WTC11 (cell line): ENCODE measurements at regions not wholly inside any gene's neighbourhood (a gene's known extent, or its start where the extent isn't known, plus 50 kb on each side); places are given as distances from the start of the nearest gene placed in this dataset.

Source experiments
- ATAC-seq: fragments of 200-7000 bp; cut with Tn5 transposase; 2 replicates; pipeline ENCODE4 v1.10.0; 2021; ENCODE audit warnings: mild to moderate bottlenecking, moderate library complexity
- CTCF ChIA-PET: fragments of 300-600 bp; sonication (Branson Sonifier 250); formaldehyde crosslinking; loops from one replicate; lab custom pipeline; 2021; ENCODE audit warnings: antibody characterized with exemption; lab: Charles Lee
- POLR2A ChIA-PET: fragments of 350-600 bp; sonication (Branson Sonifier 250); formaldehyde crosslinking; loops from one replicate; lab custom pipeline; 2021; ENCODE audit warnings: antibody characterized with exemption; lab: Charles Lee
- DNase-seq: peaks from one replicate; pipeline ENCODE4 v3.0.0; 2021; ENCODE audit warnings: low spot score
- H3K27ac Mint-ChIP-seq: 2 replicates; pipeline ENCODE4 v1.8.0; 2021; ENCODE audit warnings: mixed read lengths
- H3K27me3 Mint-ChIP-seq: 2 replicates; pipeline ENCODE4 v1.8.0; 2021; ENCODE audit warnings: low read depth, mild to moderate bottlenecking, moderate library complexity, mixed read lengths
- H3K36me3 Mint-ChIP-seq: 2 replicates; pipeline ENCODE4 v1.8.0; 2021; ENCODE audit warnings: mixed read lengths
- H3K4me1 Mint-ChIP-seq: 2 replicates; pipeline ENCODE4 v1.8.0; 2022; ENCODE audit warnings: mixed read lengths
- H3K4me3 Mint-ChIP-seq: 2 replicates; pipeline ENCODE4 v1.8.0; 2021; ENCODE audit warnings: mild to moderate bottlenecking, moderate library complexity, mixed read lengths
- H3K9me3 Mint-ChIP-seq: 2 replicates; pipeline ENCODE4 v1.8.0; 2021; ENCODE audit warnings: mixed read lengths
- CREM ChIP-seq: sonication (generic); formaldehyde crosslinking; IDR thresholded peaks from 2 replicates; pipeline ENCODE4 v1.8.1; 2022; ENCODE audit warnings: mild to moderate bottlenecking, missing genetic modification reagents, moderate library complexity
- EMX1 ChIP-seq: fragments of 250-450 bp; sonication (Bioruptor Pico); IDR thresholded peaks from 2 replicates; pipeline ENCODE4 v1.8.0; 2021; ENCODE audit warnings: mild to moderate bottlenecking
- ETV6 ChIP-seq: sonication (generic); formaldehyde crosslinking; IDR thresholded peaks from 2 replicates; pipeline ENCODE4 v1.8.1; 2022; ENCODE audit warnings: mild to moderate bottlenecking, missing genetic modification reagents
- FOXJ3 ChIP-seq: sonication (generic); formaldehyde crosslinking; IDR thresholded peaks from 2 replicates; pipeline ENCODE4 v1.9.0; 2021; ENCODE audit warnings: missing genetic modification reagents, mild to moderate bottlenecking, borderline replicate concordance
- HMGA2 ChIP-seq: fragments of 250-450 bp; sonication (Bioruptor Pico); IDR thresholded peaks from 2 replicates; pipeline ENCODE4 v1.4.0; 2021; ENCODE audit warnings: mild to moderate bottlenecking, moderate library complexity
- MYBL2 ChIP-seq: sonication (generic); formaldehyde crosslinking; IDR thresholded peaks from 2 replicates; pipeline ENCODE4 v1.8.1; 2023; ENCODE audit warnings: mild to moderate bottlenecking, moderate library complexity, missing genetic modification reagents
- NFATC4 ChIP-seq: fragments of 250-450 bp; sonication (Bioruptor Pico); IDR thresholded peaks from 2 replicates; pipeline ENCODE4 v1.9.0; 2021; ENCODE audit warnings: mild to moderate bottlenecking
- NFE2L1 ChIP-seq: sonication (generic); formaldehyde crosslinking; IDR thresholded peaks from 2 replicates; pipeline ENCODE4 v1.8.1; 2023; ENCODE audit warnings: missing genetic modification reagents
- NFYB ChIP-seq: sonication (generic); formaldehyde crosslinking; conservative IDR thresholded peaks from 2 replicates; pipeline ENCODE4 v1.8.0; 2022; ENCODE audit warnings: low read depth, missing genetic modification reagents
- OVOL2 ChIP-seq: fragments of 250-450 bp; sonication (Bioruptor Pico); IDR thresholded peaks from 2 replicates; pipeline ENCODE4 v1.9.0; 2021; ENCODE audit warnings: mild to moderate bottlenecking, borderline replicate concordance
- RELA ChIP-seq: sonication (generic); formaldehyde crosslinking; IDR thresholded peaks from 2 replicates; pipeline ENCODE4 v1.8.1; 2022; ENCODE audit warnings: missing genetic modification reagents, mild to moderate bottlenecking, borderline replicate concordance
- RORB ChIP-seq: fragments of 250-450 bp; sonication (Bioruptor Pico); IDR thresholded peaks from 2 replicates; pipeline ENCODE4 v1.9.0; 2021; ENCODE audit warnings: mild to moderate bottlenecking
- SP1 ChIP-seq: sonication (generic); formaldehyde crosslinking; conservative IDR thresholded peaks from 2 replicates; pipeline ENCODE4 v1.8.1; 2022; ENCODE audit warnings: missing genetic modification reagents
- TEAD1 ChIP-seq: sonication (generic); formaldehyde crosslinking; IDR thresholded peaks from 2 replicates; pipeline ENCODE4 v1.8.0; 2022; ENCODE audit warnings: mild to moderate bottlenecking, missing genetic modification reagents
- TEAD4 ChIP-seq: sonication (generic); formaldehyde crosslinking; IDR thresholded peaks from 2 replicates; pipeline ENCODE4 v1.8.0; 2022; ENCODE audit warnings: mild to moderate bottlenecking, missing genetic modification reagents
- ZNF121 ChIP-seq: sonication (generic); formaldehyde crosslinking; IDR thresholded peaks from 2 replicates; pipeline ENCODE4 v1.8.0; 2023; ENCODE audit warnings: missing genetic modification reagents
- ZNF138 ChIP-seq: sonication (generic); formaldehyde crosslinking; conservative IDR thresholded peaks from 2 replicates; pipeline ENCODE4 v1.8.1; 2022; ENCODE audit warnings: mild to moderate bottlenecking, moderate library complexity, missing genetic modification reagents
- ZNF317 ChIP-seq: sonication (generic); formaldehyde crosslinking; IDR thresholded peaks from 2 replicates; pipeline ENCODE4 v1.8.1; 2023; ENCODE audit warnings: low read depth, mild to moderate bottlenecking, moderate library complexity, missing genetic modification reagents, borderline replicate concordance
- ZNF423 ChIP-seq: fragments of 250-450 bp; sonication (Bioruptor Pico); IDR thresholded peaks from 2 replicates; pipeline ENCODE4 v2.1.2; 2022; ENCODE audit warnings: mild to moderate bottlenecking, moderate library complexity
- TF ChIP-seq, protein P1 (sequence below): sonication (generic); formaldehyde crosslinking; conservative IDR thresholded peaks from 2 replicates; pipeline ENCODE4 v1.8.1; 2023; ENCODE audit warnings: mild to moderate bottlenecking, low read depth, missing genetic modification reagents, moderate library complexity
- TF ChIP-seq, protein P2 (sequence below): fragments of 250-450 bp; sonication (Bioruptor Pico); conservative IDR thresholded peaks from 2 replicates; pipeline ENCODE4 v1.9.0; 2021; ENCODE audit warnings: mild to moderate bottlenecking
- TF ChIP-seq, protein P3 (sequence below): fragments of 250-450 bp; sonication (Bioruptor Pico); IDR thresholded peaks from 2 replicates; pipeline ENCODE4 v1.9.0; 2021; ENCODE audit warnings: mild to moderate bottlenecking
- TF ChIP-seq, protein P4 (sequence below): sonication (generic); formaldehyde crosslinking; IDR thresholded peaks from 2 replicates; pipeline ENCODE4 v1.8.1; 2023; ENCODE audit warnings: mild to moderate bottlenecking, moderate library complexity, missing genetic modification reagents
- TF ChIP-seq, protein P5 (sequence below): fragments of 250-450 bp; sonication (Bioruptor Pico); IDR thresholded peaks from 2 replicates; pipeline ENCODE4 v1.9.0; 2021; ENCODE audit warnings: mild to moderate bottlenecking
- TF ChIP-seq, protein P6 (sequence below): sonication (generic); formaldehyde crosslinking; IDR thresholded peaks from 2 replicates; pipeline ENCODE4 v1.8.1; 2022; ENCODE audit warnings: low read depth, missing genetic modification reagents, borderline replicate concordance
- TF ChIP-seq, protein P7 (sequence below): sonication (generic); formaldehyde crosslinking; IDR thresholded peaks from 2 replicates; pipeline ENCODE4 v1.8.0; 2022; ENCODE audit warnings: mild to moderate bottlenecking, missing genetic modification reagents

DNA sequence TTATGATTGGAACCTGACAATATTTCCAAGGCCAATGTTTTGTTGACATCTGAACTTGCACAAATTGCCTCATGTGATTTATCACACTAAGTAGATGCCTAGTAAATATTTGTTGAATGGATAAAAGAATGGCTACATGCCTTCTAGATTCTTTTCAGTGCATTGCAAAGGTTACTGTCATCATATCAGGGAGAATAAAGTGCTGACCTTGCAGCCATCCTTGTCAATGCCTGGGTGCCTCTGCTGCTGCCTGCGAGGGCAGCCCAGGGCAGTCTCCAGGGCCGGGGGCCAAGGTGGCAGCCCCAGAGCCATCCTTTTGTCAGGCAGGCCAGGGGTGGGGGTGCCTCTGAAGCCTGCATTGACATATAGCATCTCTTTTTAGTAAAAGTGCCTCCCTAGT lies 325.6 kb upstream of the MTNR1B start:
- TF ChIP-seq OVOL2 (no peak), HMGA2 (CRISPR knock-in tag) (no peak), ZNF121 (no peak), RORB (CRISPR knock-in tag) (no peak), ZNF138 (CRISPR knock-in tag) (no peak), NFATC4 (CRISPR knock-in tag) (no peak), FOXJ3 (CRISPR knock-in tag) (no peak), EMX1 (CRISPR knock-in tag) (no peak), ZNF423 (CRISPR knock-in tag) (no peak), TEAD1 (CRISPR knock-in tag) (no peak), CREM (CRISPR knock-in tag) (no peak), ETV6 (CRISPR knock-in tag) (no peak)
- TF ChIP-seq, protein P1, sequence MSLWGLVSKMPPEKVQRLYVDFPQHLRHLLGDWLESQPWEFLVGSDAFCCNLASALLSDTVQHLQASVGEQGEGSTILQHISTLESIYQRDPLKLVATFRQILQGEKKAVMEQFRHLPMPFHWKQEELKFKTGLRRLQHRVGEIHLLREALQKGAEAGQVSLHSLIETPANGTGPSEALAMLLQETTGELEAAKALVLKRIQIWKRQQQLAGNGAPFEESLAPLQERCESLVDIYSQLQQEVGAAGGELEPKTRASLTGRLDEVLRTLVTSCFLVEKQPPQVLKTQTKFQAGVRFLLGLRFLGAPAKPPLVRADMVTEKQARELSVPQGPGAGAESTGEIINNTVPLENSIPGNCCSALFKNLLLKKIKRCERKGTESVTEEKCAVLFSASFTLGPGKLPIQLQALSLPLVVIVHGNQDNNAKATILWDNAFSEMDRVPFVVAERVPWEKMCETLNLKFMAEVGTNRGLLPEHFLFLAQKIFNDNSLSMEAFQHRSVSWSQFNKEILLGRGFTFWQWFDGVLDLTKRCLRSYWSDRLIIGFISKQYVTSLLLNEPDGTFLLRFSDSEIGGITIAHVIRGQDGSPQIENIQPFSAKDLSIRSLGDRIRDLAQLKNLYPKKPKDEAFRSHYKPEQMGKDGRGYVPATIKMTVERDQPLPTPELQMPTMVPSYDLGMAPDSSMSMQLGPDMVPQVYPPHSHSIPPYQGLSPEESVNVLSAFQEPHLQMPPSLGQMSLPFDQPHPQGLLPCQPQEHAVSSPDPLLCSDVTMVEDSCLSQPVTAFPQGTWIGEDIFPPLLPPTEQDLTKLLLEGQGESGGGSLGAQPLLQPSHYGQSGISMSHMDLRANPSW (CRISPR knock-in tag), result no peak
- TF ChIP-seq, protein P2, sequence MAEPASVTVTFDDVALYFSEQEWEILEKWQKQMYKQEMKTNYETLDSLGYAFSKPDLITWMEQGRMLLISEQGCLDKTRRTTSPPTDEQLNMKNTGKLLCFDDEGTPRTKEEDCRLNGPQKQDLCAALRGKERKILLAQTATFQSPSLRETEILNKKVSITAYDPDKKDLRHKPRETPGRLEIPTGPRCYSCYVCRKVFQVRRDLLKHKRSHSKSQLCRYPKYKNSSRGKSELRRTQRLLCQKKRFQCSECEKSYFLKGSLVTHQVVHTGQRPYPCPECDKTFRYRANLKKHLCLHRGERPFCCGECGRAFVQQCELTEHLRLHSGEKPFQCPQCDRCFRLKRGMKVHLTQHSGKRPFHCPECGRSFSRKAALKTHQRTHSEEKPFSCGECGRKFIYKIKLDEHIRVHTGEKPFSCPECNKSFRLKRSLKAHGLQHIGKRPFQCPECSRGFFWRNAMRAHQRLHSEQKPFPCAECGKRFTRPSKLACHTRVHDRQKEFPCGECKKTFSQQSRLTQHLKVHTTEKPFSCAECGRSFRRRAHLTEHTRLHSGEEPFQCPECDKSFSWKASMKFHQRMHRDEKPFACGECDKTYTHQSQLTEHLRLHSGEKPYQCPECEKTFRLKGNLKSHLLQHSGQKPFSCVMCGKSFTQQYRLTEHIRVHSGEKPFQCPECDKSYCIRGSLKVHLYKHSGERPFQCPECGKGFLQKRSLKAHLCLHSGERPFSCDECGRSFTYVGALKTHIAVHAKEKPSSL (CRISPR knock-in tag), result no peak
- TF ChIP-seq, protein P3, sequence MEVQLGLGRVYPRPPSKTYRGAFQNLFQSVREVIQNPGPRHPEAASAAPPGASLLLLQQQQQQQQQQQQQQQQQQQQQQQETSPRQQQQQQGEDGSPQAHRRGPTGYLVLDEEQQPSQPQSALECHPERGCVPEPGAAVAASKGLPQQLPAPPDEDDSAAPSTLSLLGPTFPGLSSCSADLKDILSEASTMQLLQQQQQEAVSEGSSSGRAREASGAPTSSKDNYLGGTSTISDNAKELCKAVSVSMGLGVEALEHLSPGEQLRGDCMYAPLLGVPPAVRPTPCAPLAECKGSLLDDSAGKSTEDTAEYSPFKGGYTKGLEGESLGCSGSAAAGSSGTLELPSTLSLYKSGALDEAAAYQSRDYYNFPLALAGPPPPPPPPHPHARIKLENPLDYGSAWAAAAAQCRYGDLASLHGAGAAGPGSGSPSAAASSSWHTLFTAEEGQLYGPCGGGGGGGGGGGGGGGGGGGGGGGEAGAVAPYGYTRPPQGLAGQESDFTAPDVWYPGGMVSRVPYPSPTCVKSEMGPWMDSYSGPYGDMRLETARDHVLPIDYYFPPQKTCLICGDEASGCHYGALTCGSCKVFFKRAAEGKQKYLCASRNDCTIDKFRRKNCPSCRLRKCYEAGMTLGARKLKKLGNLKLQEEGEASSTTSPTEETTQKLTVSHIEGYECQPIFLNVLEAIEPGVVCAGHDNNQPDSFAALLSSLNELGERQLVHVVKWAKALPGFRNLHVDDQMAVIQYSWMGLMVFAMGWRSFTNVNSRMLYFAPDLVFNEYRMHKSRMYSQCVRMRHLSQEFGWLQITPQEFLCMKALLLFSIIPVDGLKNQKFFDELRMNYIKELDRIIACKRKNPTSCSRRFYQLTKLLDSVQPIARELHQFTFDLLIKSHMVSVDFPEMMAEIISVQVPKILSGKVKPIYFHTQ (CRISPR knock-in tag), result no peak
- TF ChIP-seq, protein P4, sequence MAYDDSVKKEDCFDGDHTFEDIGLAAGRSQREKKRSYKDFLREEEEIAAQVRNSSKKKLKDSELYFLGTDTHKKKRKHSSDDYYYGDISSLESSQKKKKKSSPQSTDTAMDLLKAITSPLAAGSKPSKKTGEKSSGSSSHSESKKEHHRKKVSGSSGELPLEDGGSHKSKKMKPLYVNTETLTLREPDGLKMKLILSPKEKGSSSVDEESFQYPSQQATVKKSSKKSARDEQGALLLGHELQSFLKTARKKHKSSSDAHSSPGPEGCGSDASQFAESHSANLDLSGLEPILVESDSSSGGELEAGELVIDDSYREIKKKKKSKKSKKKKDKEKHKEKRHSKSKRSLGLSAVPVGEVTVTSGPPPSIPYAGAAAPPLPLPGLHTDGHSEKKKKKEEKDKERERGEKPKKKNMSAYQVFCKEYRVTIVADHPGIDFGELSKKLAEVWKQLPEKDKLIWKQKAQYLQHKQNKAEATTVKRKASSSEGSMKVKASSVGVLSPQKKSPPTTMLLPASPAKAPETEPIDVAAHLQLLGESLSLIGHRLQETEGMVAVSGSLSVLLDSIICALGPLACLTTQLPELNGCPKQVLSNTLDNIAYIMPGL (CRISPR knock-in tag), result no peak
- TF ChIP-seq, all 79 proteins: peak for 0
- no peak for DNase-seq
- H3K4me1 Mint-ChIP-seq, result no peaks in the 10 kb centered on the region
- ATAC-seq, result no peak
- ChIA-PET CTCF (no interaction called here), POLR2A (no interaction called here)
- no peak overlapping the region for H3K27ac Mint-ChIP-seq
- no peaks in the 10 kb centered on the region for H3K9me3 Mint-ChIP-seq
- no peaks in the 10 kb centered on the region for H3K36me3 Mint-ChIP-seq
- H3K27me3 Mint-ChIP-seq, result no peaks in the 10 kb centered on the region
- no peak overlapping the region for H3K4me3 Mint-ChIP-seq

DNA sequence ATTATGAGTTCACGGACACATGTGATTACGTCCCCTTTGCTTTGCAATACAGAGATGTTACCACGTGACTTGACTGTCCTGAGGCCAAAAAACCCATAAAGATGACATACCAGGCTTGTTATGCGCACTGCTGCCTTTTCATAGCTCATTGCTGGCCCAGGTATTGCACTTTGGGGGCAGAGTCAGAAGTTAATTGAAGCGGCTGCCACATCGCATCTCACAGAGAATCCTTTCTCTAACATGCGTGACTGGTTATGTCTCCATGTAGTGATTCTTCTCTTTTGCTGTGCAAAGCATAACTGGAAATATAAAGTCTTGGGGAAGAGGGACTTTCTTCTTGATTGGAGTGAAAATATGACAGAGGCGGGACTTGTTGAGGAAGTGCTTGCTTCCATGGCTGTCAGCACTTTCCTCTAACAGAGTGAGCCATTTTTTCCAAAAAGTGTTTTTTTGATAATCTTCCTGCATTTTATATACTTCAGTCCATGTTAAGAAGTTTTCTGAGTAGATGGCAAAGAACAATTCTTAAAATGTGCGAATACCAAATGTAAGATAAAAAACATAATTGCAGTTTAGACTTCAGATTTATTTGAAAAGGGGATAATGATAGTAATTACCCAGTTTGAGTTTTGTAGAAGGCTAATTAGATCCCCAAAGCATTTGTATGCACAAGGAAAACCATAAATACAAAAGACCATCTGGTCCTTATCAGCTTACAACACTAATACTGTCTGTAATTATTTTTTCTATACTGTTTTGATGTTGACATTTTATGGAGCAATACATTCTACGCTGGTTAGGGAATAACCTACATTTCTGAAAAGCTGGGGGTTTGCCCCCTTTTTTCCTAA lies 324.6 kb upstream of the MTNR1B start:
- no peaks in the 10 kb centered on the region for H3K36me3 Mint-ChIP-seq
- DNase-seq (no peak), ATAC-seq (no peak)
- ChIA-PET POLR2A (no interaction called here), CTCF (no interaction called here)
- H3K27ac Mint-ChIP-seq, result no peak overlapping the region
- no peaks in the 10 kb centered on the region for H3K27me3 Mint-ChIP-seq
- H3K9me3 Mint-ChIP-seq, result no peaks in the 10 kb centered on the region
- no peaks in the 10 kb centered on the region for H3K4me1 Mint-ChIP-seq
- no peak overlapping the region for H3K4me3 Mint-ChIP-seq
- no peak for TF ChIP-seq NFYB (CRISPR knock-in tag)
- no peak for TF ChIP-seq TEAD4 (CRISPR knock-in tag)
- TF ChIP-seq, protein P5, sequence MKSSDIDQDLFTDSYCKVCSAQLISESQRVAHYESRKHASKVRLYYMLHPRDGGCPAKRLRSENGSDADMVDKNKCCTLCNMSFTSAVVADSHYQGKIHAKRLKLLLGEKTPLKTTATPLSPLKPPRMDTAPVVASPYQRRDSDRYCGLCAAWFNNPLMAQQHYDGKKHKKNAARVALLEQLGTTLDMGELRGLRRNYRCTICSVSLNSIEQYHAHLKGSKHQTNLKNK (CRISPR knock-in tag), result no peak
- no peak for TF ChIP-seq ZNF317 (CRISPR knock-in tag)
- TF ChIP-seq, protein P6, sequence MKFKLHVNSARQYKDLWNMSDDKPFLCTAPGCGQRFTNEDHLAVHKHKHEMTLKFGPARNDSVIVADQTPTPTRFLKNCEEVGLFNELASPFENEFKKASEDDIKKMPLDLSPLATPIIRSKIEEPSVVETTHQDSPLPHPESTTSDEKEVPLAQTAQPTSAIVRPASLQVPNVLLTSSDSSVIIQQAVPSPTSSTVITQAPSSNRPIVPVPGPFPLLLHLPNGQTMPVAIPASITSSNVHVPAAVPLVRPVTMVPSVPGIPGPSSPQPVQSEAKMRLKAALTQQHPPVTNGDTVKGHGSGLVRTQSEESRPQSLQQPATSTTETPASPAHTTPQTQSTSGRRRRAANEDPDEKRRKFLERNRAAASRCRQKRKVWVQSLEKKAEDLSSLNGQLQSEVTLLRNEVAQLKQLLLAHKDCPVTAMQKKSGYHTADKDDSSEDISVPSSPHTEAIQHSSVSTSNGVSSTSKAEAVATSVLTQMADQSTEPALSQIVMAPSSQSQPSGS, result no peak
- no peak for TF ChIP-seq SP1
- TF ChIP-seq NFE2L1 (CRISPR knock-in tag), result no peak
- TF ChIP-seq, protein P7, sequence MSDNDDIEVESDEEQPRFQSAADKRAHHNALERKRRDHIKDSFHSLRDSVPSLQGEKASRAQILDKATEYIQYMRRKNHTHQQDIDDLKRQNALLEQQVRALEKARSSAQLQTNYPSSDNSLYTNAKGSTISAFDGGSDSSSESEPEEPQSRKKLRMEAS (CRISPR knock-in tag), result no peak
- no peak for TF ChIP-seq RELA (CRISPR knock-in tag)
- no peak for TF ChIP-seq MYBL2
